Glomerular visceral epithelial cell (primary cell): ENCODE measurements at regions not wholly inside any gene's neighbourhood (a gene's known extent, or its start where the extent isn't known, plus 50 kb on each side); places are given as distances from the start of the nearest gene placed in this dataset.
"Not testable (repeated sequence)": the region's sequence is repeated elsewhere in the genome, so short reads cannot be mapped to it uniquely, and the experiment has no call there.

Source experiments
- DNase-seq: peaks from one replicate; pipeline ENCODE4 v3.0.0-alpha.2; 2016; ENCODE audit errors: extremely low spot score

DNA sequence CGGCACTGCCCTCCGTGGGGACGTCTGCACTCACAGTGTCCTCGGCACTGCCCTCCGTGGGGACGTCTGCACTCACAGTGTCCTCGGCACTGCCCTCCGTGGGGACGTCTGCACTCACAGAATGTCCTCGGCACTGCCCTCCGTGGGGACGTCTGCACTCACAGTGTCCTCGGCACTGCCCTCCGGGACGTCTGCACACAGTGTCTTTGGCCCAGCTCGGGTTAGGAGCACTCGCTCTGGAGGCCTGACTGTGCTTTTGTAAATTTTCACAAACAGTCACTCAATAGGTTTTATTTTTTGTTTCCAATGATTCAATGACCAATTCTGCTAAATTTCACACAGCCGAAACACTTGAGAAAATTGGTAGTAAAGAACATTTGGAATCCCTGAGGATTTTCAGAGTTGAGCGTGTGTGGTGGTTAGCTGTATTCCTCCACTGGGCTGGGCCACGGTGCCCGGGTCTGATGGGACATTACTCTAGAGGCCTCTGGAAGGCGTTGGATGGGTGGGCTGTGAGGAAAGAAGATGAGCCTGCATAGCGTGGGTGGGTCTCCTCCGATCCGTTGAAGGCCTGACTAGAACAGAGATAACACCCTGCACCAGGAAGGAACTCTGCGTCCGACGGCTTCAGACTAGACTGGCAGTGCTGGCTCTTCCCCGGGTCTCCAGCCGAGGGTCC, 134.8 kb downstream of the RTP5 start:
- DNase-seq, result no peak

DNA sequence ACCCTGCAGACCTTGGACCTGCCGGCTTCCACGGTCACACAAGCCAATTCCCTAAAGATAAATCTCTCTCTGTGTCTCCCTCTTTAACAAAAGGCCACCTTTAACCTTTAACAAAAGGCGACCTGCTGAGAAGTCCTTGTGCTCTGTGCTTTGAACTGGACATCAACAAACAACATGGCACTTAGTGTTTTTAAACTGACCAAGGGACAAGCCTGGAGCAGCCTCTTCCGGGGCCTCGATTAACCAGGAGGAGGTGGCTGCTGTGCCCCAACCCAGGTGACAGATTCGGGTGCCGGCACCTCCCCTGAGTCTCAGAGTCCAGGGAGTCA, 135.3 kb downstream of the RTP5 start:
- no peak for DNase-seq

DNA sequence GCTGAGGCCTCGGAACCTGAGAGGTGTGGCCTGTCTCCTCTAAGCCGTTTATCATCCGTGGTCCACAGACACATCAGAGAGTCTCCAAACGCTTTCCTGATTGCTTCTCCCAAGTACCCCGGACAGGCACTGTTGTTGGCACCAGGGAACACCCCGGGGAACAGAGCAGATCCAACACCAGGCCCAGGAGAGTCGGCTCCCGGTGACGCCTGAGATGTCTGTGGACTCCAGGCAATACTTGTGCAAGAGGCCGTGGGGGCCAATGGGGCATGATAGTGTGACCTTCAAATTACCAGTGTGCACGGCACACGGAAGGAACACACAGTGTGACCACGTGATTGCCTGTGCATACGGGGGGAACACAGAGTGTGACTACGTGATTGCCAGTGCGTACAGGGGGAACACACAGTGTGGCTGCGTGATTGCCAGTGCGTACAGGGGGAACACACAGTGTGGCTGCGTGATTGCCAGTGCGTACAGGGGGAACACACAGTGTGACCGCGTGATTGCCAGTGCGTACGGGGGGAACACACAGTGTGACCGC, 136.6 kb downstream of the RTP5 start:
- DNase-seq, result not testable (repeated sequence)

- DNase-seq, result not testable (repeated sequence)
Measured at GRCh38 chr2:242008908-242009307, 139.4 kb downstream of the RTP5 start.

- not testable (repeated sequence) for DNase-seq
Measured at GRCh38 chr2:242009846-242010245, 140.3 kb downstream of the RTP5 start.

GRCh38 chr2:242010252-242011166, 141.0 kb downstream of the RTP5 start:
- DNase-seq, result not testable (repeated sequence)

- no peak for DNase-seq
Measured at GRCh38 chr2:242011167-242011513, 141.6 kb downstream of the RTP5 start.

DNA sequence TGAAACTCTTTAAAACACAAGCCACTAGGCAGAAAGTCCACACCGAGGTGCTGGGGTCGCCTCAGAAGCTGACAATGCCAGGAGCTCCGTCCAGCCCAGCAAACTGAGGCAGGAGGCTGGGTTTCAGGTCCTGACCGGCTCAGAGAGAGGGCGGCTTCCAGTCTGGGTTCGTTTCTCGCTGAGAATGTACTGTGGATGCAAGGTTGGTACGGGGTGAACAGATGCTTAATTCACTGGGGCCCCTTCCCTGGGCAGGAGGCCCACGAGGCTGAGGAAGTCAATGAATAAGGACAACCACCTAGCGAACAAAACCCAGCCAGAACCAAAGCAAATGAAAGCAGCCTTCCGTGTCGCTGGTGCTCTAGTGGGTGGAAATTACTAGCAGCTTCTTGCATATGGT, 142.0 kb downstream of the RTP5 start:
- DNase-seq, result no peak

- DNase-seq, result no peak
Measured at GRCh38 chr2:242011991-242012764, 142.6 kb downstream of the RTP5 start.

GRCh38 chr2:242012956-242013764, 143.6 kb downstream of the RTP5 start:
- DNase-seq, result no peak

GRCh38 chr2:242013771-242014170, 144.2 kb downstream of the RTP5 start:
- DNase-seq, result no peak

DNA sequence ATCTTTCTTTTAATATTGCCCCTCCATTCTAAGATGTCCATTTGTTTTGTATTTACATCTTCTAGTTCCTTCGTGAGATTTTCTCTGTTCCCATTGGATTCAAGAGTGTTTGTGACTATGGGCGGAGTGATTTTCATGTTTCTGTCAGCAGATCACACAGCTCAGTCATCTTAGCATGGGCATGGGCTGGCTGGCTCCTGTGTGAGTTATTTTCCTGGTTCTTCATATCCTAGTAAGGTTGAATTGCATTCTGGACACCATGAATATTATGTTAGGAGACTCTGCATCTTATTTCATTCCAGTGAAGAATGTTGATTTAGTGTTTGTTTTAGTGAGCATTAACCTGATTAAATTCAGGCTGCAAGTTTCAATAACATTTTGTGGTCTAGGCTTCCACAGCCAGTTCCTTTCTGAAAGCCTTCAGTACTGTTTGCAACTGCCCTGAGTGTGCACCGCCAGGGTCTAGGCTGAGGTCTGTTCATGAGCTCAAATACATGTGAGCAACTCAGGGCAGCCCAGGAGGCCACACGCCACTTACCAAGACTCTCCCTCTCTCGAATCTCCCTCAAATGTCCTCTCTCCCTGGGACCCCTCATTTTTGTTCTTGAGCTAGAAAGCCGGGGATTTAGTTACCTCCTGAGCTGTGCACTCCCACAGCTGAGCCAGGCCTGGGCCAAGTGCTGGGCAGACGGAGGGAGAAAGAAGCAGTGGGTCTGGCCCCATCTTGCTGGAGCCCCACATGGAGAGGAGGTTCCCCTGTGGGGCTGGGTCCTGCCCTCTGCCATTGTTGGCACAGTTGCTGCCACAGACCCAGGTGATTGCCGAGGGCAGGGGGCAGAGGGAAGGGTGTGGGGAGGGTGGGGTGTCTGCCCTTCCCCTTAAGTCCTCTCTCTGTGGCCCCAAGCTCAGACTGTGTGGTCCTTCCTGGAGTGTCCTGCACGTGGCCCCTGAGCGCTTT, 145.9 kb downstream of the RTP5 start:
- DNase-seq, result no peak

DNA sequence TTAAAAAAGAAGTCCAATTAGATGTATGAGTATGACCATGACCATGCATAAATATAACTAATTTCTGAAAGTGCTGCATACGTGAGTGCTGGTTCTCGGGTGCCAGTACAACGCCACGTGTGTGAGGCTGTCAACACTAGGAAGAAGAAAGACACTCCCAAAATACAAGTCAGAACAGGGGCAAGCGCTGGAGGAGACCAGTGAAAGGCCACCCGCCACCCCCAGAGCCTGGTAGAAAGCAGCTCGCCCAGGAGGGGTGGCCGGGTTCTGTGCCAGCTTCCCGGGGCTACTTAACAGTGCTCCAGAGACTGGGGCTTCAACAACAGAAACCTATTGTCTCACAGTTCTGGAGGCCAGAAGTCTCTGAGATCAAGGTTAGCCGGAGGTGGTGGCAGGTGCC, 147.6 kb downstream of the RTP5 start:
- DNase-seq, result no peak

- not testable (repeated sequence) for DNase-seq
Measured at GRCh38 chr2:242018416-242018815, 148.9 kb downstream of the RTP5 start.

DNA sequence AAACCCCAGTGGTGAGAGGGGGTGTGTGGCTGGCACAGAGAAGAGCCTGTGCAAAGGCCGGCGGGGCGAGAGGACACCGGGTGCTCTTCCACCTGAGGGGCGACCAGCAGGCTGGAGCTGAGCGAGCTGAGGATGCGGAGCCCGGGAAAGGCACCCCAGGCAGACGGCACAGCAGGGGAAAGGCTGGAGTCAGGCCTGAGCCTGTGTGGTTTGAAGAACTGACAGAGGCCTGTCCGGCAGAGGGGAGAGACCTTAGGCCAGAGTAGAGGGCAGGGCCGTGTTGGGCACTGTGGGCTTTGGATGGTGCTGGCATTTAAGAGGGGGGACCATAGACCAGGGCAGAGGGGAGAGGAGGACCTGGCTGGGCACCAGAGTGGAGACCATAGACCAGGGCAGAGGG, 149.8 kb downstream of the RTP5 start:
- no peak for DNase-seq

DNA sequence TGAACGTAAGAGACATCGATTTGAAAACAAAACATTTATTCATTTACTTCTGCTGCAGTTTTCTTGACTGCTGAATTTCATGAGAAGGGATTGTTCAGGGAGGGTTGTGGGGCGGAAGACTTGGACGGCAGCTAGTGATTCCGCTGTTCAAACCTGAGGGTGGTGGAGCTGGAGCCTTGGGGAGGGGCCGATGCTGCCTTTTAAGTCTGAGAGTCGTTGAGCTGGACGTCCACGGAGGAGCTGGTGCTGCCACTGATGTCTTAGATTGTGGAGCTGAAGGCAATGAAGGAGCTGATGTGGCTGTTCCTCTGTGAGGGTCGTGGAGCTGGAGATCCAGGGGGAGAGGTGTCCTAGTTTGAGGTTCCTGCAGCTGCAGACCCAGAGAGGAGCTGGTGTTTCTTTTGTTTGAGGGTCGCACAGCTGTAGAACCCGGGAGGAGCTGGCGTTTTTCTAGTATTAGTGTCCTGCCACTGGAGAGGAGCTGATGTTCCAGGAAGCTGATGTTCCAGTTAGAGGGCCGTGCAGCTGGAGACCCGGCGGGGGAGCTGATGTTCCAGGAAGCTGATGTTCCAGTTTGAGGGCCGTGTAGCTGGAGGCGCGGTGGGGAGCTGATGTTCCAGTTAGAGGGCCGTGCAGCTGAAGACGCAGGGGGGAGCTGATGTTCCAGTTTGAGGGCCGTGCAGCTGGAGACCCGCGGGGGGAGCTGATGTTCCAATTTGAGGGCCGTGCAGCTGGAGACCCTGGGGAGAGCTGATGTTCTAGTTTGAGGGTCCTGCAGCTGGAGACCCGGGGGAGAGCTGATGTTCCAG, 150.9 kb downstream of the RTP5 start:
- DNase-seq, result no peak

GRCh38 chr2:242022550-242023290, 153.2 kb downstream of the RTP5 start:
- no peak for DNase-seq

DNA sequence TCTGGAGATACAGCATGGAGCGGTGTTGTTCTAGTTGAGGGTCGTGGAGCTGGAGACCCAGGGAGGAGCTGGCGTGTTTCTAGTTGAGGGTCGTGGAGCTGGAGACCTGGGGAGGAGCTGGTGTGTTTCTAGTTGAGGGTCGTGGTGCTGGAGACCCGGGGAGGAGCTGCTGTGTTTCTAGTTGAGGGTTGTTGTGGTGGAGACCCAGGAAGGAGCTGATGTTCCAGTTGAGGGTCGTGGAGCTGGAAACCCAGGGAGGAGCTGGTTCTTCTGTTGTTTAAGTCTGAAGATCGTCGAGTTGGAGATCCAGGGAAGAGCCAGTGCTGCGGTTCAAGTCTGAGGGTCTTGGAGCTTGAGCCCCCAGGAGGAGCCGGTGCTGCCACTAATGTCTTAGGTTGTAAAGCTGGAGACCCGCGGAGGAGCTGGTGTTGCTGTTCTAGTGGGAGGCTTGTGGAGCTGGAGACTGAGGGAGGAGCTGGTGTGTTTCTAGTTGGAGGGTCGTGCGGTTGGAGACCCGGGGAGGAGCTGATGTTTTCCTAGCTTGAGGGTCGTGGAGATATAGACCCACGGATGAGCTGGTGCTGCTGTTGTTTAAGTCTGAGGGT, 155.3 kb downstream of the RTP5 start:
- no peak for DNase-seq
